PC-9 (cell line): ENCODE measurements at regions not wholly inside any gene's neighbourhood (a gene's known extent, or its start where the extent isn't known, plus 50 kb on each side); places are given as distances from the start of the nearest gene placed in this dataset.

Experiments used
- CTCF ChIP-seq: fragments of 200-600 bp; sonication (generic); conservative IDR thresholded peaks from 2 replicates; pipeline ENCODE4 v1.6.1; 2017; ENCODE audit warnings: mixed run types, antibody characterized with exemption, mild to moderate bottlenecking, moderate library complexity
- EZH2 ChIP-seq: fragments of 200-600 bp; sonication (generic); IDR thresholded peaks from 2 replicates; pipeline ENCODE4 v1.8.0; 2017; ENCODE audit warnings: antibody characterized with exemption, low read depth

DNA sequence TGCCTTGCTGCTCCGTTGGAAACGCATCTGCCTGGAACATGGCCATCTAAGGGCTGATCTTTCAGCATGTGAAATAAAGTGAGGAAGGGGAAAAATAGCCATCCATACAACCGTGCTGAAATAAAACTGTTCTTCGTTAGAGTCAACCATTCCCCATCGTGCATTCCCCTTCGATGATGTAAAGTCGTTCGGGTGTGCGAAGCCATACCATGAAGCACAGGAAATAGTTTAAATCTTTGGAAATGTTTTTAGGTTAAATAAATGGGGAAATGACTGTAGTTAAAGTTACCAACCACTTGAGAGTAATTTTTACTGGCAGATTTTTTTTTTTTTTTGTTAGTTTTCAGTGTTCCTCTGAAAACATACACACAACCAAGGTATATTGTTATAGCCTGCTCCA is 302.5 kb downstream of the SH3GL2 start:
- TF ChIP-seq CTCF (no peak), EZH2 (no peak)
